ENCODE measurements at regions not wholly inside any gene's neighbourhood (a gene's known extent, or its start where the extent isn't known, plus 50 kb on each side); places are given as distances from the start of the nearest gene placed in this dataset.
"Not testable (repeated sequence)": the region's sequence is repeated elsewhere in the genome, so short reads cannot be mapped to it uniquely, and the experiment has no call there.

GRCh38 chrX:45621376-45622041 is 420.8 kb upstream of the DIPK2B start:
- peaks cover 15% of the 10 kb centered on the region for H3K9me3 ChIP-seq (ENCODE audit: low read depth)
- Mint-ChIP-seq H3K27ac (no peak overlapping the region), H3K4me3 (no peak overlapping the region), H3K36me3 (no peaks in the 10 kb centered on the region), H3K9me3 (peaks cover 3% of the 10 kb centered on the region), H3K27me3 (ENCODE audit: insufficient read depth, low read depth) (no peaks in the 10 kb centered on the region), H3K4me1 (peaks cover 2% of the 10 kb centered on the region)
- no peaks in the 10 kb centered on the region for H3K4me1 ChIP-seq
- H3K27me3 ChIP-seq, result no peaks in the 10 kb centered on the region
- no peaks in the 10 kb centered on the region for H3K36me3 ChIP-seq
- H3K27ac ChIP-seq, result no peak overlapping the region
- H3K79me2 ChIP-seq (ENCODE audit: low read depth), result no peaks in the 10 kb centered on the region
- DNase-seq (ENCODE audit: low spot score), result no peak
- no peak overlapping the region for H3K9ac ChIP-seq
- H3K4me2 ChIP-seq, result no peak overlapping the region
- TF ChIP-seq CTCF (IDR thresholded peaks at IDR 0.05), result no peak
- TF ChIP-seq EZH2phosphoT487 (IDR thresholded peaks at IDR 0.05), result no peak
- no peak for TF ChIP-seq EZH2 (IDR thresholded peaks at IDR 0.05)
- H3F3A ChIP-seq (ENCODE audit: low read depth), result no peaks in the 10 kb centered on the region
- no peak overlapping the region for H2AFZ ChIP-seq (replicated peaks)
- no peaks in the 10 kb centered on the region for H4K20me1 ChIP-seq (ENCODE audit: low read depth)
- H3K4me3 ChIP-seq, result no peak overlapping the region

- Mint-ChIP-seq H3K4me1 (peaks cover 2% of the 10 kb centered on the region), H3K27ac (no peak overlapping the region), H3K36me3 (no peaks in the 10 kb centered on the region), H3K9me3 (peaks cover 7% of the 10 kb centered on the region), H3K4me3 (no peak overlapping the region), H3K27me3 (ENCODE audit: insufficient read depth, low read depth) (no peaks in the 10 kb centered on the region)
- H3K36me3 ChIP-seq, result no peaks in the 10 kb centered on the region
- H3K4me3 ChIP-seq, result no peak overlapping the region
- H2AFZ ChIP-seq (replicated peaks), result no peak overlapping the region
- H3K27me3 ChIP-seq, result no peaks in the 10 kb centered on the region
- no peaks in the 10 kb centered on the region for H3K79me2 ChIP-seq (ENCODE audit: low read depth)
- no peak overlapping the region for H3K9ac ChIP-seq
- H4K20me1 ChIP-seq (ENCODE audit: low read depth), result no peaks in the 10 kb centered on the region
- no peak overlapping the region for H3K27ac ChIP-seq
- peaks cover 15% of the 10 kb centered on the region for H3K9me3 ChIP-seq (ENCODE audit: low read depth)
- H3K4me2 ChIP-seq, result no peak overlapping the region
- peak; percentile 31 for DNase-seq (ENCODE audit: low spot score)
- no peak for TF ChIP-seq CTCF (IDR thresholded peaks at IDR 0.05)
- no peaks in the 10 kb centered on the region for H3F3A ChIP-seq (ENCODE audit: low read depth)
- no peaks in the 10 kb centered on the region for H3K4me1 ChIP-seq
Measured at GRCh38 chrX:45619290-45619689, 418.6 kb upstream of the DIPK2B start.

- H3K36me3 Mint-ChIP-seq; H2AFZ ChIP-seq (replicated peaks); H3K27me3 Mint-ChIP-seq (ENCODE audit: insufficient read depth, low read depth); H3K27ac ChIP-seq; H3K4me2 ChIP-seq; DNase-seq (ENCODE audit: low spot score); H3K27ac Mint-ChIP-seq; H3K27me3 ChIP-seq; H3K9ac ChIP-seq; H3K4me1 ChIP-seq; H3K4me3 ChIP-seq; H3F3A ChIP-seq (ENCODE audit: low read depth); H3K79me2 ChIP-seq (ENCODE audit: low read depth); H3K4me1 Mint-ChIP-seq; H4K20me1 ChIP-seq (ENCODE audit: low read depth); H3K36me3 ChIP-seq; H3K4me3 Mint-ChIP-seq: not testable (repeated sequence)
- H3K9me3 ChIP-seq (ENCODE audit: low read depth), result peaks cover 25% of the 10 kb centered on the region
- peaks cover 19% of the 10 kb centered on the region for H3K9me3 Mint-ChIP-seq
Measured at GRCh38 chrX:45615591-45615990, 414.9 kb upstream of the DIPK2B start.

- Histone ChIP-seq H2AFZ (replicated peaks) (no peak overlapping the region), H3K4me3 (no peak overlapping the region), H3K9ac (no peak overlapping the region), H3K4me1 (no peaks in the 10 kb centered on the region), H3F3A (ENCODE audit: low read depth) (no peaks in the 10 kb centered on the region), H3K27ac (no peak overlapping the region), H3K79me2 (ENCODE audit: low read depth) (no peaks in the 10 kb centered on the region), H3K27me3 (no peaks in the 10 kb centered on the region), H4K20me1 (ENCODE audit: low read depth) (no peaks in the 10 kb centered on the region), H3K36me3 (no peaks in the 10 kb centered on the region), H3K9me3 (ENCODE audit: low read depth) (peaks cover 25% of the 10 kb centered on the region), H3K4me2 (no peak overlapping the region)
- no peak for DNase-seq (ENCODE audit: low spot score)
- peaks cover 2% of the 10 kb centered on the region for H3K4me1 Mint-ChIP-seq
- no peak overlapping the region for H3K4me3 Mint-ChIP-seq
- no peaks in the 10 kb centered on the region for H3K36me3 Mint-ChIP-seq
- H3K27ac Mint-ChIP-seq, result no peak overlapping the region
- H3K9me3 Mint-ChIP-seq, result peaks cover 20% of the 10 kb centered on the region
- H3K27me3 Mint-ChIP-seq (ENCODE audit: insufficient read depth, low read depth), result peaks cover 1% of the 10 kb centered on the region
- no peak for TF ChIP-seq EZH2phosphoT487 (IDR thresholded peaks at IDR 0.05)
- no peak for TF ChIP-seq EZH2 (IDR thresholded peaks at IDR 0.05)
- TF ChIP-seq CTCF (IDR thresholded peaks at IDR 0.05), result no peak
Measured at GRCh38 chrX:45614853-45615252, 414.2 kb upstream of the DIPK2B start.

Data from neural progenitor cell (in vitro differentiated cells).